Left ventricle myocardium inferior (tissue), 1 donor: ENCODE measurements at regions not wholly inside any gene's neighbourhood (a gene's known extent, or its start where the extent isn't known, plus 50 kb on each side); places are given as distances from the start of the nearest gene placed in this dataset.

Experiments
- DNase-seq: peaks from one replicate; pipeline ENCODE4 v3.0.0-alpha.2; 2020
- H3K27ac ChIP-seq: fragments of 200-600 bp; replicated peaks from 2 replicates; pipeline ENCODE4 v1.8.0; 2021
- H3K27me3 ChIP-seq: fragments of 200-600 bp; 2 replicates; pipeline ENCODE4 v1.8.0; 2021; ENCODE audit warnings: low read depth
- H3K36me3 ChIP-seq: fragments of 200-600 bp; 2 replicates; pipeline ENCODE4 v1.8.0; 2021
- H3K4me1 ChIP-seq: fragments of 200-600 bp; 2 replicates; pipeline ENCODE4 v1.8.0; 2021
- H3K4me3 ChIP-seq: fragments of 200-600 bp; 2 replicates; pipeline ENCODE4 v1.8.0; 2021; ENCODE audit warnings: mild to moderate bottlenecking, moderate library complexity
- H3K9me3 ChIP-seq: fragments of 200-600 bp; replicated peaks from 2 replicates; pipeline ENCODE4 v1.8.0; 2021
- intact Hi-C: fragments of 100-400 bp; cut with micrococcal nuclease; formaldehyde crosslinking; loops from one replicate; pipeline ENCODE4 v1.11.0; 2022
- TF ChIP-seq, protein P1 (sequence below): fragments of 200-600 bp; IDR thresholded peaks from 2 replicates; pipeline ENCODE4 v1.8.0; 2021; ENCODE audit warnings: antibody characterized with exemption, mild to moderate bottlenecking, borderline replicate concordance
- donor health status: DM: no; HTN: yes; CAD: no; lungs with severe emphysema.

DNA sequence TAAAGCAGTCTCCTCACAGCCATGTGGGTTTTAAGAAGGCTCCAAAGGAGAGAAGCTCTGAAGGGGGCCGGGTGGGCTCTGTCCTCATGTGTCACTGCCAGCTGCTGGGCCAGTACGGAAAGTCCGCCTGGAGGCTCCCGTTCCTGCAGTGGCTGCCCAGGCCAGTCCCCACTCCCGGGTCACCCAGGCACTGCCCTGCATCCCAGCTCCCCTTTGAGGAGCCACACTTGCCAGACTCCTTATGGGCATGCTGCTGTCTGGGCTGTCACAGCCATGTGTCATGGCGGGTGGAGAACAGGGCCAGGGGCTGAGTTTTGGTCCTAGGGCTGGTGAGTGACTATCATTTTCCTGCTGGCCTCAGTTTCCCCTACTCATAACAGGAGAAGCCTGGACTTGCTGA lies 79.4 kb upstream of the ACTRT2 start:
- peaks cover 31% of the 10 kb centered on the region for H3K9me3 ChIP-seq
- intact Hi-C loops = no loop called here
- no peak for DNase-seq
- no peak overlapping the region for H3K4me3 ChIP-seq
- no peak overlapping the region for H3K27ac ChIP-seq
- peaks cover 31% of the 10 kb centered on the region for H3K27me3 ChIP-seq
- H3K4me1 ChIP-seq = no peaks in the 10 kb centered on the region
- no peaks in the 10 kb centered on the region for H3K36me3 ChIP-seq
- TF ChIP-seq, protein P1, sequence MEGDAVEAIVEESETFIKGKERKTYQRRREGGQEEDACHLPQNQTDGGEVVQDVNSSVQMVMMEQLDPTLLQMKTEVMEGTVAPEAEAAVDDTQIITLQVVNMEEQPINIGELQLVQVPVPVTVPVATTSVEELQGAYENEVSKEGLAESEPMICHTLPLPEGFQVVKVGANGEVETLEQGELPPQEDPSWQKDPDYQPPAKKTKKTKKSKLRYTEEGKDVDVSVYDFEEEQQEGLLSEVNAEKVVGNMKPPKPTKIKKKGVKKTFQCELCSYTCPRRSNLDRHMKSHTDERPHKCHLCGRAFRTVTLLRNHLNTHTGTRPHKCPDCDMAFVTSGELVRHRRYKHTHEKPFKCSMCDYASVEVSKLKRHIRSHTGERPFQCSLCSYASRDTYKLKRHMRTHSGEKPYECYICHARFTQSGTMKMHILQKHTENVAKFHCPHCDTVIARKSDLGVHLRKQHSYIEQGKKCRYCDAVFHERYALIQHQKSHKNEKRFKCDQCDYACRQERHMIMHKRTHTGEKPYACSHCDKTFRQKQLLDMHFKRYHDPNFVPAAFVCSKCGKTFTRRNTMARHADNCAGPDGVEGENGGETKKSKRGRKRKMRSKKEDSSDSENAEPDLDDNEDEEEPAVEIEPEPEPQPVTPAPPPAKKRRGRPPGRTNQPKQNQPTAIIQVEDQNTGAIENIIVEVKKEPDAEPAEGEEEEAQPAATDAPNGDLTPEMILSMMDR = no peak

DNA sequence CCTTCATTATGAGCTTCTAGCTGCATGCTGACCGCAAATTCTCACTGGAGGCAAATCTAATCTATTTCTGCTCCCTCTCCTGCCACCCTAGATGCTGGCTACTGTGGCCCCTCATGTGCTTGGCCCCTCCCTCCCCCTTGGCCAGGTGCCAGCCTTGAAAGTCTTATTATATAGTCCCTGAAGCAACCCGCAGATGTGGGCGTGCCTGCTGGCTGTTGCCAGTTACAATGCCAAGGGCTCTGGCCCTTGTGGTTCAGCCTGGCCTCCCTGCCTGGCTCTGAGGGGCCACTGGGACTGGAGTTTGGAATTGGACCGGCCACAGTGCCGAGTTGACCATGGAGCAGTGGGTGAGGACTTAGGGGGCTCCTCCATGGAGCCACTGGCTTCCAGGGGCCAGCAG lies 78.9 kb upstream of the ACTRT2 start:
- H3K27me3 ChIP-seq = peaks cover 36% of the 10 kb centered on the region
- intact Hi-C loops = no loop called here

DNA sequence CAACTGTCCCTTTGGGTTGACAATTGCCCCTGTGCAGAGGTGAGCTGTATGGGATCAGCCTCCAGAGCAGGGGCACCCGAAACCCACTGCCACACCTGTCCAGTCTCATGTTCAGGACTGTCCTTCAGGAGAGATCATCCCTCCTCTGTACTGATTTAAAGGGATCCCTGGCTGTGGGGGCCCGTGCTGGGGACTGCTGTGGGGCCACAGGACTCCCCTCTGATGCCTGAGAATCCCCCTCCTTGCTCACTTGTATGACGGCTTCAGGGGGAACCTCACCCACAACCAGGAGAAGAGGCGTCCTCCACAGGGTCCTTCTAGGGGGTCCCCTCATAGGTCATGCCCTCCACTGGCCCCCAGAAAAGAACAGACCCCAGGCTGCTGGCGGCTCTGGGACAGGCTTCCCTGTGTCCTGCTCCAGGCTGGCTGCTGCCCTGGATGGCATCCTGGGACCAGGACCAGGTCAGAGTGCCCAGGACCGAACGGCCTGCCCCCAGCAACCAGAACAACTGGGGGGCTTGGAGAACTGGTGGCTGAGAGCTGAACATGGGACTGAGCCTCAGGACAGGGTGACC lies 77.5 kb upstream of the ACTRT2 start:
- DNase-seq = no peak
- no peaks in the 10 kb centered on the region for H3K4me1 ChIP-seq
- peaks cover 47% of the 10 kb centered on the region for H3K27me3 ChIP-seq
- peaks cover 31% of the 10 kb centered on the region for H3K9me3 ChIP-seq
- H3K4me3 ChIP-seq = no peak overlapping the region
- intact Hi-C loops = no loop called here
- TF ChIP-seq, protein P1 = no peak
- no peak overlapping the region for H3K27ac ChIP-seq
- no peaks in the 10 kb centered on the region for H3K36me3 ChIP-seq

More for the DNA sequence above, 78.9 kb upstream of the ACTRT2 start:
- no peak for DNase-seq
- no peaks in the 10 kb centered on the region for H3K4me1 ChIP-seq
- H3K27ac ChIP-seq = no peak overlapping the region
- H3K36me3 ChIP-seq = no peaks in the 10 kb centered on the region
- H3K4me3 ChIP-seq = no peak overlapping the region
- peaks cover 31% of the 10 kb centered on the region for H3K9me3 ChIP-seq
- TF ChIP-seq, protein P1 = no peak

DNA sequence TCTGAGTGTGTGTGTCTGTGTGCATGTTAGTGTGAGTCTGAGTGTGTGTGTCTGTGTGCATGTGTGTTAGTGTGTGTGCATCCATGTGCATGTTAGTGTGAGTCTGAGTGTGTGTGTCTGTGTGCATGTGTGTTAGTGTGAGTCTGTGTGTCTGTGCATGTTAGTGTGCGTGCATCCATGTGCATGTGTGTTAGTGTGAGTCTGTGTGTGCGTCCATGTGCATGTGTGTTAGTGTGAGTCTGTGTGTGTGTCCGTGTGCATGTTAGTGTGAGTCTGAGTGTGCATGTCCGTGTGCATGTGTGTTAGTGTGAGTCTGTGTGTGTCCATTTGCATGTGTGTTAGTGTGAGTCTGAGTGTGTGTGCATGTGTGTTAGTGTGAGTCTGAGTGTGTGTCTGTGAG lies 76.6 kb upstream of the ACTRT2 start:
- TF ChIP-seq, protein P1 = no peak
- Histone ChIP-seq H3K27me3 (peaks cover 52% of the 10 kb centered on the region), H3K9me3 (peaks cover 24% of the 10 kb centered on the region), H3K4me3 (no peak overlapping the region), H3K27ac (no peak overlapping the region), H3K36me3 (no peaks in the 10 kb centered on the region), H3K4me1 (no peaks in the 10 kb centered on the region)
- DNase-seq = no peak
- intact Hi-C loops = no loop called here

DNA sequence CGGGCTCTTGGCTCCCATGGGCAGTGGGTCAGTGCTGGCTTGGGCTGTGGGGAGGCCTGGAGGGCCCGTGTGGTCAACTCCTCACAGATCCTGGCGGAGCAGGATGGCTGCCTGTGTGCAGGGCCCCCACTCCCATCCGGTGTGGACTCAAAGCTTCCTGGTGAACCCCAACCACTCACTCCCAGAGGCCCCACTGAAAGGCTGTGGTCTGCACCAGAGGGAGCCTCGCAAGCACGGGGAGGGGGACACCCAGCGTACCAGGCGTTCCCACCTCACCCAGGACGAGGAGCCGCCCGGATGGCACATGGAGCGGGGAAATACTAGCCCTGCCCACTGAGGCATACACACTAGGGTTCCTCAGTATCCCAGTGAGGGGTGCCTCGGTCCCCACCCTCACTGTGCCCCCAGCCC lies 75.4 kb upstream of the ACTRT2 start:
- peaks cover 13% of the 10 kb centered on the region for H3K9me3 ChIP-seq
- no peaks in the 10 kb centered on the region for H3K36me3 ChIP-seq
- intact Hi-C loops = no loop called here
- H3K4me1 ChIP-seq = no peaks in the 10 kb centered on the region
- peaks cover 45% of the 10 kb centered on the region for H3K27me3 ChIP-seq
- H3K4me3 ChIP-seq = no peak overlapping the region
- no peak for DNase-seq
- H3K27ac ChIP-seq = no peak overlapping the region
- TF ChIP-seq, protein P1 = no peak
